Stromal cell of bone marrow (primary cell): ENCODE measurements at regions not wholly inside any gene's neighbourhood (a gene's known extent, or its start where the extent isn't known, plus 50 kb on each side); places are given as distances from the start of the nearest gene placed in this dataset.
"Not testable (repeated sequence)": the region's sequence is repeated elsewhere in the genome, so short reads cannot be mapped to it uniquely, and the experiment has no call there.

ENCODE experiments used
- DNase-seq: peaks from one replicate; pipeline ENCODE4 v3.0.0-alpha.2; 2012; ENCODE audit warnings: low read depth

DNA sequence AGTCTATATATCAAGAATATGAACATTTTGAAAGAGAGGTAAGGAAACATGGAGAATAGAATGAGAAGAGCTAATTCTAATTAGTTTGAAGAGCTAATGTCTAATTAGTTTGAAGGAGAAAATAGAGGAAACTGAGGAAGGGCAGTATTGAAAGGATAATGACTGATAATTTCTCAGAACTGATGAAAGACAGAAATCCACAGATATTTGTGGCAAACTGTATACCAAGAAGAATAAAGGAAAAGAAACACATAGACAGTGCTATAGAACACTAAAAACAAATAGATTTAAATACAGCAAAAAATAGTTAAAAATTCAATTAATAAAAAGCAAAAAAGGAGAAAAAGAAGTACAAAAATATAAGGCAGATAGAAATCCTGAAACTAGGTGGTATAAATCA, 354.4 kb downstream of the QKI start:
- no peak for DNase-seq

DNA sequence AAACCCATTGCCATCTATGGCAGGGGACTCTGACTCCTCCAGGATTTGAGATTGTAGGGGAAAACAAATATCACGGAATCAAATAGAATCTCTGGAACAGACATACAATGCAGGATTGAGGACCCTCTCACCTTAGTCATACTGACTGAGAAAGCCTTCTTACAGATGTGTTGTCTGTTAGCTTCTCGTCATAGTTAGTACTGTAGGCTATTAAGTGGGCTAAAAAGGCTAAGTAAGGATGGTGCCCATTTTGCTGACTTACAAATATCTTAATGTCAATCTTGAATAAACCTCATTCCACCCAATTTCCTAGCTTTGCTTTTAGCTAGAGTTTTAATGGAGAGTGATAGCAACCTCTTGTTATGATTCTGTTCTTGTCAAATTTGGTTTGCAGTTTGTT, 352.4 kb downstream of the QKI start:
- no peak for DNase-seq

DNA sequence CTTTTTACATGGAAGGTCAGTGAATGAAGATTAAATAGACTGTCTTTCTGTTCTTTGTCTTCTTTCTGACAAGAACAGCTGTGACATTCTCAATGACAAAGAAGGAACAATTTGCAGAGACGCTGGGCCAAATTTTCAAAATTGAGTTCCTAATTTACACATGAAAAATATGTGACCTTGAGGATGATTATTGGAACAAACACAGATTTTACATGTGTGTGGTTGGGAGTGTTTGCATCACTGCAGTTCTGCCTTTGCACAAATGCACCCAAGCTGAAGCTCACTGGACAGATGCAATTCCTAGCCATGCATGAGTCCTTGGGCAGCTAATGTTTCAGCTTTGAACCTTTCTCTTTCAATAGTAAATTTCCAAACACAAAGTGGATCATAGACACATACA, 350.8 kb downstream of the QKI start:
- DNase-seq, result no peak

DNA sequence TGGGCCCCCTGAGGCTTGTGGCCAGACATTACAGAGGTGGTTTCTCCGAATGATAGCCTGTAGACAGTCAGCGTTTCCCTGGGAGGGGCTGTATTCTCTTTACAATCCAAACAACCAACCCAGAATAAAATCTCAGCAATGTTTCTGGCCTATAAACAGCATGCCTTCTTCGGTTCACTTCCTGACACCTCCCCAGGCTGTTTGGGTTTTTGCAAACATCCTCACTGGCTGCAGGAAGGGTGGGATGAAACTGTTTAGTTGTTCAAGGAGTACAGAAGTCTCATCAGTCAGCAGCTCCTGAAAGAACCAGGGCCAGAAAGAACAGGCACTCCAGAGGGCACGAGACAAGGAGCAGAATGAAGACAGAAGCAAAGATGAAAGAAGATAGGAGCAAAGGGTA, 350.0 kb downstream of the QKI start:
- no peak for DNase-seq

DNA sequence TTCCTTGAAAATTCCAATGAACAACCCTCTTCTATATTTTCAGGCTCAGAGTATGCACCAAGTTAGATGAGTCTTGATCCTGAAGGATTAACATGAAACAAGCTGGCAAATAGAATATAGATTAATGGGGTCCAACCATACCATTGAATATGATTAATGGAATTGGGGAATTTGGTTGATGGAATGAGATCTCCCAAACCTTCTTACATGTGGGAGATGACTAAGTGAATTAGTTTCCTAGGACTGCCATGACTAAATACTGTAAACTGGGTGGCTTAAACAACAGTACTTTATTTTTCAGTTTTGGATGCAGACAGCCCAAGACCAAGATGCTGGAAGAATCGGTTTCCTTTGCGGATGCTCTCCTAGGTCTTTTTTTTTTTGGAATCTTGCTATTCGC, 347.0 kb downstream of the QKI start:
- DNase-seq, result no peak

DNA sequence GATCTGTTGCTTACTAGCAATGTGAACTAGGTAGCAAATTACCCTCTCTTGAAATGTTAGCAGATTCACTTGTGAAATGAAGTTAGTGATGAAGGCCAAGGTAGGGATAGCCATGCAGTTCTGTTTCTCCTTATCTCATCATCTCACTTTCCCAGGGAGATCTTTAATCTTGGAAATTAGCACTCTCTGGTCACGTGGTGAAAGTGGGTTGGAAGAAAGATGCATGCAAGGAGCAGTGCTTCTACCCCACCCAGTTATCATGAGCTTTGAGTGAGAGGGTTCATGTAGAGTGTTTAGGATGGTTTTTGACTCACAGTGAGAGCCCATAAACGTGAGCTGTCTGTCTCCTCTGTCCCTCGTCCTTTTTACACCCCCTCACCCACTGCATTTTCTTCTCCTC, 346.3 kb downstream of the QKI start:
- DNase-seq, result no peak

DNA sequence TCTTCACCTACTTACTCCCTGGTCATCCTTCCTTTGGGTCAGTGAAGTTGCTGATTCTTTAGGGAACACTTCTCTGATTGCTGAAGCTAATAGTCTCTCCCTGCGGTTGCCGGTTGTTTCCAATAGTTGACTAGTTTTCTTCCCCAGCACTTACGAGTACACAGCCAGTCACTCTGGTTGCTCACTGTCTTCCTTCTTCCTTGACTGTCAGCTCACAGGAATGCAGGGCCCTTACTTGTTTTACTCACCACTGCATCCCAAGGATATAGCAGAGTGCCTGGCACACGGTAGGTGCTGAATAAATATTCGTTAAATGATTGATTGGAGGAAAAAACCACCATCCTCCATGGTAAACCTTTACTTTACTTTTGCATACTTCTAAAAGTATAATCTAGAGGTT, 345.0 kb downstream of the QKI start:
- DNase-seq, result no peak

DNA sequence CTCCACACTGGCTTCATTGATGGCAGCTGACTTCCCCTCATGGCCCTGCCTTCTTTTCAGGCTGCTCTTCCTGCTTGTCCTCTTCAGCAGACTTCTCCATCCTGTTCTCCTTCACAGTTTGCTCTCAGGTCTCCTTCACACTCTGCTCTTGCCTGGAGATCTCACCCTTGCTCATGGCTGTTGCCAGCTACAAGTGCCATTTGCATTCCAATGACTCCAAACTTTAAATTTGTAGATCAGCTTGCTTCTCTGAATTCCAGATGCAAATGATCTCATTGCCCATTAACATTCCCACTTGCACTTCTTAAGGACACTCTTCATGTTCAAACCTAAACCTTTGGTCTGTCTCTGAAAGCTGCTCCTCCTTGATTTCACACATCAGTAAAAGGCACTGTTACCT, 343.0 kb downstream of the QKI start:
- DNase-seq, result no peak

DNA sequence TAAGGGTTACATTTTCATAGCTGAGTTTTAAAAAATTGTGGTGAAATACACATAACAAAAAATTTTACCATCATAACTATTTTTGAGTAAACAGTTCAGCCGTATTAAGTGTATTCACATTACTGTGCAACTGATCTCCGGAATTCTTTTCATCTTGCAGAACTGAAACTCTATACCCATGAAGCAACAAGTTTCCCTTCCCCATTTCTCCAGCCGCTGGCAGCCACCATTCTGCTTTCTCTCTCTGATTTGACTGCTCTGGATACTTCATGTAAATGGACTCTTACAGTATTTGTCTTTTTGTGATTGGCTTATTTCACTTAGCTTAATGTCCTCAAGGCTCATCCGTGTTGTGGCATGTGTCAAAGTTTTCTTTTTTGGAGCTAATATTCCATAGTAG, 341.6 kb downstream of the QKI start:
- DNase-seq, result no peak

DNA sequence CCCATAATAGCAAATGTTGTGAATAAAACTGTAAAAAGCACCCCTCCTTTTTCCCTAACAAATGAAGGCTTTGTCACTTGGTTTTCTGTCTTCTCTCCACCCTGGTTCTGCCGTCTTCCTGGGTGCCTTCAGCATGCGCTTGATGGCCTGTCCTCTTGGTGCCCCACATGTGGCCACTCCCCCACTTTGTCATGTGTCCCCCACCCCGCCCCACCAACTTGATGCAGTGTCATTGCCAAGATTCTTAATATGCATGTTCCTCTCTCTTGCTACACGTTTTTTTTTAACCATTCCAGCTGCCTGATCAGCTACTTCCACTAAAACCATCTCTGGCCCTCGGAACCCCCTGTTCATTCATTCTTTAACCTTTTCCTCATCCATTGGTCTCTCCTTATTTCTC, 340.3 kb downstream of the QKI start:
- no peak for DNase-seq

DNA sequence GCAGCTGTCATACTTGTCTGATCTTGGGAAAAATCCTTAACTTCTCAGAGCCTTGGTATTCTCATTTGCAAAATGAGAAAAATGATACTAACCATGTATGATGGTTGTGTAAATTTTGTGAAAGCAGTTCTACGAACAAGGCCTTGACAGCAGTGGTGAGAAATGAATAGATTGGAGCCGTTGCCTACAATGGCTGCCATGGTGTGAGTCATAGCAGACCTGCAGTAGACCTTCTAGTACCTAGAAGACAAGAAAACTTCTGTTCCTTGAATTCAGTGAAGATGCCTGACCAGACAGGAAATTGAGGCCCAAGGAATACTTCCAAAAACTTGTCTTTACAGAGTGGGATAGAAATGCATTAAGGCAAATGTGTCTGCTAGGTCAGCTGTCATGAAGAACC, 338.9 kb downstream of the QKI start:
- no peak for DNase-seq

DNA sequence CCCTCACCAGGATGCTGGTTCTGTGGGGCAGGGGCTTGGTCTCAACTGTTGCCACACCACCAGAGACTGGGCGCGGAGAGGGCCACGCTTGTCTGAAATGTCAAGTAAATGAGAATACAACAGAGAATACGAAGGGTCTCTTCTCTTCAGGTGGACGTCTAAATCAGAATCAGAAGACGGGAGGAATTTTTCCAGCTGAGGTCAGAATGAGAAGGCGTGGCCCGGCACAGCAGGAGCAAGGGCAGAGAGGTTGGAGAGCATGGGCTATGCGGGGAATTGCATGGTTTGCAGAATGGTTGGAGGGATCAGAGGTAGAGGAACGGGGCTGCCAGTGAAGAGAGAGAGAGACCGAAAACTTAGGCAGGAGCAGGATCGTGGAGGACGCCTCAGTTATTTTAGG, 337.9 kb downstream of the QKI start:
- no peak for DNase-seq

DNA sequence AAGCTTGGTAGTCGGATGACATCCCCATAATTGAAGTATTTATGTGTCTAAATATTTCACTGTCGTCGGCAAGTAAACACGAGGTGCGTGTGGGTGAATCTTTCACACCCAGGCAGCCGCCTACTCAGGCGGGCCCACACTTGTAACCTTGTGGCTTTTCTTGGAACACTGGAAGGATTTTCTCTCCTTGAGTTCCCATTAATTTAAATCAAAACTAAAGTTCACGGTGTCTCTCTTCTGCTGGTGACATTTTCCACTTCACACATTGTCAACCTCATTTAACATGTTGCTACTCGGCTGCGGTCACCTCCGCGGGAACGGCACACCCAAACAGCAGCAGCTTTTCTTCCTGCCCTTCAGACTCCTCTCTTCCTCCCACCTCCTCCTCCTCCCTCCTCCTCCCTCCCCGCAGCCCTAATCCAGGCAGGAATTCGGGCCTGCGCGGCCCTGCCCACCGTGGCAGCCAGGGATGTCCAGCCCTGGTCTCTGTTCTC, 336.6 kb downstream of the QKI start:
- DNase-seq, result no peak

DNA sequence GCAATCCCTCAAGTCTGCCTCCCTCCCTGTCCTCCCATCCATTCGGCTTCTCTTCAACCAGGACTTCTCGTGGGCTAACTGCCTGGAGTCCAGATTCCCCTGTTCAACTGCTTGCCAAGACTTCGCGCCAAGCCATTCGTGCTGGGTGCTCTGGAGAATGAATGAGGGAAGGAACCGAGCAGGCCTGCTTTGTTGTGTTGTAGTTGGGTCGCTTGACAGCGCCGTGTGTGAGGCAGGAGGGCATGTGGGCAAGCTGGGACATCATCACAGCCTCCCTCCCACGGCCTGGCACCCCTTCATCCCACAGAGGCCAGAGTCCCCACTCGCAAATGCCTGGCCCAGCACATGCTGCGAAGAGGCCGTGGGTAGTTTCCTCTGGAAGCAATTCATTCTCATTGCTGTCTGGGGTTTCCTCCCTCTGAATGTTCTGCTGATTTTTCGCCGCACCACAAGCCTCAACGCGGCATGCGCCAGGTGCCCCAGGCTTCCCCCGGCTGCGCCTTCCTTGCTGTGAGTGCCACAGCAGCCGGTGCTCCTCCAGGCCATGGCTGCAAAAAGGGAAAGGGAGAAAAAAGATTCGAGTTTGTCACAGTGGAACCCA, 336.0 kb downstream of the QKI start:
- DNase-seq, result no peak

DNA sequence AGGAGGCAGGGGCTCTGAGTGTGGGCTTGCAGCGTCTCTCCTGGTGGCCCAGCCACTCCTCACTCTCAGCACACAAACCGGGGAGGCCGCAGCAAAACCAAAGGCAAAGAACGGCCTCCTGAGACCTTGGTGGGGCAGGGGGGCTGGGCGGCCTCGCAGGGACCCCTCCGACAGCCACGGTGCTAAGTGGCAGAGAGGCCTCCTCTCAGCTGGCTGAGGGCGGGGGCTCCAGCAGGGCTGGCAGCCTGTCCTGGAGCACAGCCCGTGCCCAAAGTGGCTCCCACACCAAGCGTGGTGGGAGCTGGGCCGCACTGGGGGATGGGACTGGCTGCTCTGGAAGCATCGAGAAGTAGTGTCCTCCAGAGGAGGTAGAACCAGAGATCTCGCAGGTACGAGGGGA, 334.4 kb downstream of the QKI start:
- no peak for DNase-seq

DNA sequence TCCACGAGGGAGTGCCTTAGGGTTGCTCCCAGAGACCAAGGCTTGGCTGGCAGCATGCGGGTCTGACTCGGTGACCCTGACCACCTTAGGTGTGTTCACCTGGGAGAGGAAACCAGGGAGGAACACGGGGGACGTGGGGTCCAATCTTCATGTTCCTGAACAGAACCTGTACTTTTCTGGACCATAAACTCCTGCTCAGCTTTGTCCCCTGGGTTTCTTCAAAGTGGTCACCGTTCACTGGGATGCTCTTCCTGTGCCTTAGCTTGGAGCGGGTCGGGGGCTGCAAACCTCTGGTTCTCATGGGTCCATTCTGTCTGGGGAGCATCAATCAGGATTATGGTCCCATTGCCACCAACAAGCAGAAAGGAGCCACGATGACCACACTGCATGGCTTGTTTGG, 333.5 kb downstream of the QKI start:
- no peak for DNase-seq

DNA sequence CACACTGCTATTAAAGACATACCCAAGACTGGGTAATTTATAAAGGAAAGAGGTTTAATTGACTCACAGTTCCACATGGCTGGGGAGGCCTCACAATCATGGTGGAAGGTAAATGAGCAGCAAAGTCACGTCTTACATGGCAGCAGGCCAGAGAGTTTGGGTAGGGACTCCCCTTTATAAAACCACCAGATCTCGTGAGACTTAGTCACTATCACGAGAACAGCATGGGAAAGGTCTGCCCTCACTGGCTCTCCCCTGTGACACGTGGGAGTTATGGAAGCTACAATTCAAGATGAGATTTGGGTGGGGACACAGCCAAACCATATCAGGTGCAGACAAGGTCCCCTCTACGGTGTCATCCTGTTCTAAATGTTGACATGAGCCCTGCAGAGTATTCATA, 332.5 kb downstream of the QKI start:
- not testable (repeated sequence) for DNase-seq

DNA sequence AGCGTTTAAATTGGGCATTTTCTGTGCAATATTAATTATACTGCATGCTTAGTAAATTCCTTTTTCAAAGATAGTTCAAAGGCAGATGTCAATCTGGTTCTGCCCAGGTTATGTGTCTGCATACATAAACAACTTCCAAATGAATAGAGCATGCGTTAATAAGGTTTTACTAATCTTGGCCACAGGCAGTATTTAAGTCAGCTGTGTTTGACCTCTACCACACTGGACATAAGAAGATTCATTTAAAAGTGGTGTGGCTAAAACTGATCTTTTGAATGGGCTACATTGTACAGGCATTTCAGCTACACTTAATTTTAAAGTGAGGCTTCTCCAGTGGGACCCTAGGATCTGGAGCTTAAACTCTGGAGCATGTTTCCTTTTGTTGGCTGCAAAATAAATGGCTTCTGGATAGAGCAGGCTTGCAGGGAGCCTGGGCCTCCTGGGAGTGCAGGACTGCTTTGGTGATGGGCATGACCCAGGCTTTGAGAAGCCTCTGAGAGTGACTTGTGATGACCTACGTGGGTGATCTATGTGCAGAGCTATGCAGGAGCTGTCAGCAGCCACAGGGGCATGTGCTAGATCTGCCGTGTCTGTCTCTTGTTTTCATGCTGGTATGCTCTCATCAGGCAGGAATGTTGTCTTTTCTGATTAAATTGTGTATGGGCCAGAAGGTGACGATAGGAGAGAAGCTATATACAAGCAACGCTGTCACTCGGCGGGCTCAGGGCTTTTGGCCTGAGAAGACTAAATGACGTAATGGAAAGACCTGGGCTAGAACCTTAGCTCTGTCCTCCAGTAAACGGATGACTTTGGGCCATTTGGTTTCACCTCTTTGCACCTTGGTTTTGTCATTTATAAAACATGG, 331.2 kb downstream of the QKI start:
- DNase-seq, result peak; percentile 39

DNA sequence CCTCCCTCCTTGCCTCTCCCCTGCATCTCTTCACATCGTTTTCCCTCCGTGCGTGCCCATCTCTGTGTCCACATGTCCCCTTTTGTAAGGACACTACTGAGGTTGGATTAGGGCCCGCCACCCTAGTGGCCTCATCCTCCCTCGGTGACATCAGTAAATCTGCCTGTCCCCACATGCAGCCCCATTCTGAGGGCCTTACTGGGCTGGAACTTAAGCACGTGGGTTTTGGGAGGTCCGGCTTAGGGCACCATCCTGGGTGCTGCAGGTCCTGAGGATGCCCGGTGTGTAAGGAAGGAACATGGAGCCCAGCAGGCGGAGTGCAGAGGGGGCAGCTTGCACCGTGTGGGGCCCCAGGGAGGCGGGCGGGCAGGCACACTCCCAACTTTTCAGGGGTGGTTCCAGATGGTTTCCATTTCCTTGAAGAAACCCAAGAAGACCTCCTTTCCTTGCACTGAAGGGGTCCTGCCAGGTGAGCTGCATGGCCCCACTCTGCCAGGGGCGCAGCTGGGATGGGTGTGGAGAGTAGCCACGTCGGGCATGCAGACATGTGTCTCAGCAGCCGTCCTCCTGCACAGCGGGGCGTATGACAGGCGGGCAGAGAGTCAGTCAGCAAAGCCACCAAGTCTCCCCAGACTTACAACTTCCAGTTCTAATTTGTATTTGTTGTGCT, 329.9 kb downstream of the QKI start:
- no peak for DNase-seq

DNA sequence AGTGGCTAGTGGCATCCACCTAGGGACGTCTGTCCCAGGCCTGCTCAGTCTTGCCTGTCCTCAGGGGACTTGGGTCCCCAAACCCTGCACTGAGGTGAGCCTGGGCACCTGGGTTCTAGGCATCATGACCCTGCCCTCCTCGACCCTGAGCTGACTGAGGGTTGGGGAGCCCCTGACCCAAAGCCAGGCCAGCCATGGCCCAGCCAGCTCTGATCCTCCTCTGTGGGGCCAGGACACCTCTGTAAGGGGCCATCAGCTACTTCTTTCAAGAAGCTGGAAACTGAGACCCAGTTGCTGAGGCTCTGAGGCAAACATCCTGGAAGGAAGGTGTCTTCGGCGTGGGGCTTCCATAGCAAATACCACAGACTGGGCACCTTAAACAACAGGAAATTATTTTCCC, 329.3 kb downstream of the QKI start:
- DNase-seq, result no peak

DNA sequence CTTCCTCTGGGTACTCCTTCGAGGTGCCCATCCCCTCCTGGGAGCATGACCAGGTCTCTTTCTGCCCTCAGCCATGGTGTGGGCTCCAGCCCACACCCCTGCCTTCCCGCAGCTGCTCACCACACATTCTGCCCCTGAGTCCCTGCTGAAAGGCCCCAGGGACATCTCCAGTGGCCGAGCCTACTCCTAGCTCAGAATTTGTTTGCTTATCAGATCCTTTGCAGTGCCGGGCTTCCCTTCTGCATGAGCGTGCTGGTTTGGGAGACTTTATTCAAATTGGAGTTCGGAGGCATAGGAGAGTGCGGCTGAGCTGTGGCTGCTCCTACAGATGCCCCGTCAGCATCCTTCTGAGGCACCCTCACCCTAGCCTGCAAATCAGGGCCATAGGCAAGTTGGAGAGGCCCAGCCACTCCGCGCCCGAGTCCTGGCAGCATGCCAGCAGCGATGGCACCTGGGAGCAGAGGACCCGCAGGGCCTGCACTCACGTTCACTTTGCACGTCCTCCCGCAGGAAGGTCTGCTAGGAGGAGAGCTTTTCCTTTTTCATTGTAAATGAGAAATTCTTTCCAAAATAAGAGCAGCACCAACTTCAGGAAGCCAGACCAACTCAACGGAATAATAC, 327.3 kb downstream of the QKI start:
- DNase-seq, result no peak

DNA sequence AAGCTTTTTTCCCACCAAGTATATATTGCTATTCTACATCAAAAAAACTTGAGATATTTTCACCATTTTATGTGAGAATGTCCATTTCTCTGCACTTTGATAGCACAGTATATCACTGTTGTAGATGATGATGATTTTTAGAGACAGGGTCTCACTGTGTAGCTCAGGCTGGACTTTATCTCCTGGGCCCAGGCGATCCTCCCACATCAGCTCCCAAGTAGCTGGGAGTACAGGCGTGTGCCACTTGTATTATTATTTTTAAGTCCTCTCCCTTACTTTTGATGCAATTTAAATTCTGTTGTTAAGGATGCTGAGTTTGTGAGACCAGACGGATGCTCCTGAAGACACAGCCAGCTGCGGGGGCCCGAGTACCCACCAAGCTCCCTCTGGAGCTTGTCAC, 326.8 kb downstream of the QKI start:
- no peak for DNase-seq

DNA sequence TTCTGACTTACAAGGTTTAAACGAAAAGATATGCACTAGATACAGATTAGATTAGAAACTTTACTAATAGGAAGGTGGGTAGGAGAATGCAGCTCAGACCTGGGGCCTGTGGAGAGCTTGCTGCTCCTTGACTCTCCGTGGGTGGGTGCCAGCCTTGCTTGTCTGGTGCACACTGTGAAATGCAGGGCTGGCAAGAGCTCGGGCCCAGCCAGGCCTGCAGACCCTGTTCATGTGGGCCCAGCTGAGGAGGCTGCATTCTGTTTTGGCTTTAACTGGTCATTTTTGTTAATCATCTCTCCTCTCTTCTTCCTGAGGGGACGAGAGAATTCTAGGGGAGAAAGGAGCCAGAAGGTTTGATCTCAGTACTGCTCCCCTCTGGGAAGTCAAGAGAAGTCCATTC, 325.4 kb downstream of the QKI start:
- DNase-seq, result no peak
